Heart left ventricle (tissue), 13 donors: ENCODE measurements at regions not wholly inside any gene's neighbourhood (a gene's known extent, or its start where the extent isn't known, plus 50 kb on each side); places are given as distances from the start of the nearest gene placed in this dataset.

ENCODE experiments used
- CTCF ChIP-seq, 12 donors: fragments of 200-600 bp; sonication (generic) in 4 of 12; IDR thresholded peaks; one replicate each; pipeline versions ENCODE4 v1.5.0 to v1.8.0; 2018 to 2022; ENCODE audit warnings: antibody characterized with exemption in 12 of 12, mild to moderate bottlenecking in 5 of 12
- POLR2A ChIP-seq, 2 donors: fragments of 450-650 bp; IDR thresholded peaks; one replicate each; pipeline ENCODE4 v1.6.1; 2017; ENCODE audit warnings: antibody characterized with exemption in 2 of 2, mild to moderate bottlenecking in 2 of 2, moderate library complexity in 2 of 2
- donor health status: ischemic (EF 13 %, LVEDD 7.1; RV severe dilation, severe dysfunction).
- donor health status: DM: no; HTN: yes; CAD: no.
- donor health status: DM: no; HTN: no; CAD: no.
- donor health status: ischemic (EF 25% LVEDD 6.9; RV normal size, moderate dysfunction).
- donor health status: ischemic (EF 25% LVEDD 5.7; RV mildly dilated, moderate dysfunction).
- donor health status: ischemic (EF 35%, LVEDD 5.7; RV mildly dilated, moderate dysfunction).
- donor health status: nonischemic (EF 11% LVEDD 7.7; RV severe dilation, severe dysfunction).
- donor health status: DM: yes; HTN: yes; CAD: no.
- donor health status: PGD.
- donor health status: ischemic (EF 29% LVEDD 5.4; RV normal size, mild dysfunction).
- donor health status: nonischemic (EF 23%, LVEDD 6.1; RV moderate dilation, normal function).

- no peak for TF ChIP-seq POLR2A (IDR thresholded peaks at IDR 0.05)
- TF ChIP-seq CTCF (IDR thresholded peaks at IDR 0.05) = no peak
Measured at GRCh38 chr15:29538044-29538443, 268.4 kb upstream of the NSMCE3 start.
